NT2/D1 (cell line): ENCODE measurements at regions not wholly inside any gene's neighbourhood (a gene's known extent, or its start where the extent isn't known, plus 50 kb on each side); places are given as distances from the start of the nearest gene placed in this dataset.

Source experiments
- SUZ12 ChIP-seq: IDR thresholded peaks from 2 replicates; pipeline ENCODE4 v1.6.1; 2011; ENCODE audit not compliant: insufficient read length, insufficient read depth; ENCODE audit errors: extremely low read depth
- YY1 ChIP-seq: IDR thresholded peaks from 2 replicates; pipeline ENCODE4 v1.6.1; 2011; ENCODE audit not compliant: insufficient read length, insufficient read depth
- ZNF274 ChIP-seq: IDR thresholded peaks from 2 replicates; pipeline ENCODE4 v1.6.1; 2011; ENCODE audit warnings: mild to moderate bottlenecking, low read depth, low read length

DNA sequence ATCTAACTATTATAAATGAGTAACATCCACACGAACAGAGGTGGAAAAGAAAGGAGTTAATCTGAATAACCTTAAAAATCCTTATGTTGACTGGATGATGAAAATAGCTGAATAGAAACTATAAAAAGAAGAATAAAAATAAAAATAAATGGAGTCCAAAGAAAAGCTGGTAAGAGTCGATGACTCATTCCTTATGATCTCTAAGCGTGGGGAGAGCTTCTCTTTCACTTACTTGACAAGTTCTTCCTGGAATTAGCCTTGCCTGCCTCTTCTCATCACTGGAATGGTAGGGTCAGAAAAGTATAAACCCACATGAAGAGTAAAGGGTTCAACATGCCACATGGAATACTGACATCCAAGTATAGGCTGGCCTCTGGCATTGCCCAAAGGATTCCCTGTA is 477.0 kb upstream of the RGMB start:
- no peak for TF ChIP-seq ZNF274
- no peak for TF ChIP-seq YY1
- no peak for TF ChIP-seq SUZ12
